ENCODE measurements at regions not wholly inside any gene's neighbourhood (a gene's known extent, or its start where the extent isn't known, plus 50 kb on each side); places are given as distances from the start of the nearest gene placed in this dataset.

- FAIRE-seq (no peak), DNase-seq (no peak)
- intact Hi-C loops (cut with DNase I): no loop called here
- Histone ChIP-seq H3K9me3 (ENCODE audit: control insufficient read depth in 2 of 3, insufficient read depth in 1 of 3, low read length in 3 of 3) (no peaks in the 10 kb centered on the region), H3K4me3 (ENCODE audit: low read length in 3 of 3) (no peak overlapping the region), H3K27ac (ENCODE audit: low read depth in 2 of 2, low read length in 2 of 2) (no peak overlapping the region), H3K36me3 (ENCODE audit: control insufficient read depth in 2 of 3, insufficient read depth in 3 of 3, low read length in 3 of 3) (no peaks in the 10 kb centered on the region), H3K4me1 (ENCODE audit: control insufficient read depth in 2 of 3, insufficient read depth in 2 of 3, low read depth in 1 of 3, low read length in 3 of 3) (no peaks in the 10 kb centered on the region), H3K9ac (ENCODE audit: low read length in 3 of 3) (no peak overlapping the region), H3K27me3 (ENCODE audit: control insufficient read depth, insufficient read depth, low read length) (no peaks in the 10 kb centered on the region)
- TF ChIP-seq, protein P1, sequence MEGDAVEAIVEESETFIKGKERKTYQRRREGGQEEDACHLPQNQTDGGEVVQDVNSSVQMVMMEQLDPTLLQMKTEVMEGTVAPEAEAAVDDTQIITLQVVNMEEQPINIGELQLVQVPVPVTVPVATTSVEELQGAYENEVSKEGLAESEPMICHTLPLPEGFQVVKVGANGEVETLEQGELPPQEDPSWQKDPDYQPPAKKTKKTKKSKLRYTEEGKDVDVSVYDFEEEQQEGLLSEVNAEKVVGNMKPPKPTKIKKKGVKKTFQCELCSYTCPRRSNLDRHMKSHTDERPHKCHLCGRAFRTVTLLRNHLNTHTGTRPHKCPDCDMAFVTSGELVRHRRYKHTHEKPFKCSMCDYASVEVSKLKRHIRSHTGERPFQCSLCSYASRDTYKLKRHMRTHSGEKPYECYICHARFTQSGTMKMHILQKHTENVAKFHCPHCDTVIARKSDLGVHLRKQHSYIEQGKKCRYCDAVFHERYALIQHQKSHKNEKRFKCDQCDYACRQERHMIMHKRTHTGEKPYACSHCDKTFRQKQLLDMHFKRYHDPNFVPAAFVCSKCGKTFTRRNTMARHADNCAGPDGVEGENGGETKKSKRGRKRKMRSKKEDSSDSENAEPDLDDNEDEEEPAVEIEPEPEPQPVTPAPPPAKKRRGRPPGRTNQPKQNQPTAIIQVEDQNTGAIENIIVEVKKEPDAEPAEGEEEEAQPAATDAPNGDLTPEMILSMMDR (IDR thresholded peaks at IDR 0.05; ENCODE audit: borderline replicate concordance, extremely low read depth, insufficient read depth): no peak
Measured at GRCh38 chr4:170652571-170652970, 562.8 kb upstream of the AADAT start.

DNA sequence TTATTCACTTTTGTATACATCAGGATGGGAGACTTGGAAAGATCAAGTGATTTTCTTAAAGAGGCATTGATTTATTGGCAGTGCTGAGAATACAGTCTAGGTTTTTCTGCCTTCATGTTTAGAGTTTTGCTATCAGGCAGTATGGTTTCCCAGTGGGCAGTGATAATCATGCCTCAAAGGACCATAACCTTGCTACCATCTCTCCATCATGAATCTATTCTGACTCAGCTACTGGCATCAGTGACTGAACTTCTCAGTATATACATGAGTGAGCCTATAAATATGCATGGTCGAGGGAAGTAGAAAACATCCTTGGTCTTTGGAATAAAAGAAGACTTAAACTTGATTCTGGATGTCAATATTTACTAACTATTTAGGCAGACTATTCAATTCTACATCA lies 562.0 kb upstream of the AADAT start:
- no peaks in the 10 kb centered on the region for H3K9me3 ChIP-seq (ENCODE audit: control insufficient read depth in 2 of 3, insufficient read depth in 1 of 3, low read length in 3 of 3)
- intact Hi-C loops (cut with DNase I): no loop called here
- no peak for FAIRE-seq
- TF ChIP-seq, protein P1 (IDR thresholded peaks at IDR 0.05; ENCODE audit: borderline replicate concordance, extremely low read depth, insufficient read depth): no peak
- no peaks in the 10 kb centered on the region for H3K36me3 ChIP-seq (ENCODE audit: control insufficient read depth in 2 of 3, insufficient read depth in 3 of 3, low read length in 3 of 3)
- H3K4me3 ChIP-seq (ENCODE audit: low read length in 3 of 3): no peak overlapping the region
- H3K9ac ChIP-seq (ENCODE audit: low read length in 3 of 3): no peak overlapping the region
- no peak for DNase-seq
- no peaks in the 10 kb centered on the region for H3K27me3 ChIP-seq (ENCODE audit: control insufficient read depth, insufficient read depth, low read length)
- no peaks in the 10 kb centered on the region for H3K4me1 ChIP-seq (ENCODE audit: control insufficient read depth in 2 of 3, insufficient read depth in 2 of 3, low read depth in 1 of 3, low read length in 3 of 3)
- H3K27ac ChIP-seq (ENCODE audit: low read depth in 2 of 2, low read length in 2 of 2): no peak overlapping the region

- FAIRE-seq (no peak), DNase-seq (no peak)
- Histone ChIP-seq H3K27ac (ENCODE audit: low read depth in 2 of 2, low read length in 2 of 2) (no peak overlapping the region), H3K4me3 (ENCODE audit: low read length in 3 of 3) (no peak overlapping the region), H3K27me3 (ENCODE audit: control insufficient read depth, insufficient read depth, low read length) (no peaks in the 10 kb centered on the region), H3K36me3 (ENCODE audit: control insufficient read depth in 2 of 3, insufficient read depth in 3 of 3, low read length in 3 of 3) (no peaks in the 10 kb centered on the region), H3K9me3 (ENCODE audit: control insufficient read depth in 2 of 3, insufficient read depth in 1 of 3, low read length in 3 of 3) (no peaks in the 10 kb centered on the region), H3K9ac (ENCODE audit: low read length in 3 of 3) (no peak overlapping the region), H3K4me1 (ENCODE audit: control insufficient read depth in 2 of 3, insufficient read depth in 2 of 3, low read depth in 1 of 3, low read length in 3 of 3) (no peaks in the 10 kb centered on the region)
- TF ChIP-seq, protein P1 (IDR thresholded peaks at IDR 0.05; ENCODE audit: borderline replicate concordance, extremely low read depth, insufficient read depth): no peak
- intact Hi-C loops (cut with DNase I): no loop called here
Measured at GRCh38 chr4:170627418-170627817, 537.7 kb upstream of the AADAT start.

DNA sequence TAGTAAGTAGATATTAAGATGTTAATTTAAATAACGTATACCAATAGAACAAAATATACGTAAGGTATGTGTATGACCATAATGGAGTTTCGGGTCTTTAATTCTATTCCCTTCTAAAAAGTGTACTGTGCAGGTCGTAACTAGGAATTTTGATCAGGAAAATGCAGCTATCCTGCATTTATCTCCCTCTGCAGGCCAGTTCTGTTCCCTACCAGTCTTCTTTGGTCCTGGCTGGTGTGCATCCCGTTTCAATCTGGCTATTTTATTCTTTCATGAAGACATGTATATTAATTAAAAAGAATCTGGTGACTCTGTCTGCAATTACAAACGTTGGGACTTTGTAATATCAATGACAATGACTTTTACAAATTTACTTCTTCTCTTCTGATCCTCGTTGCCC lies 534.1 kb upstream of the AADAT start:
- H3K9ac ChIP-seq (ENCODE audit: low read length in 3 of 3): no peak overlapping the region
- no peaks in the 10 kb centered on the region for H3K36me3 ChIP-seq (ENCODE audit: control insufficient read depth in 2 of 3, insufficient read depth in 3 of 3, low read length in 3 of 3)
- DNase-seq (no peak), FAIRE-seq (no peak)
- H3K27ac ChIP-seq (ENCODE audit: low read depth in 2 of 2, low read length in 2 of 2): no peak overlapping the region
- H3K27me3 ChIP-seq (ENCODE audit: control insufficient read depth, insufficient read depth, low read length): no peaks in the 10 kb centered on the region
- intact Hi-C loops (cut with DNase I): no loop called here
- H3K4me3 ChIP-seq (ENCODE audit: low read length in 3 of 3): no peak overlapping the region
- no peaks in the 10 kb centered on the region for H3K4me1 ChIP-seq (ENCODE audit: control insufficient read depth in 2 of 3, insufficient read depth in 2 of 3, low read depth in 1 of 3, low read length in 3 of 3)
- H3K9me3 ChIP-seq (ENCODE audit: control insufficient read depth in 2 of 3, insufficient read depth in 1 of 3, low read length in 3 of 3): no peaks in the 10 kb centered on the region
- TF ChIP-seq, protein P1 (IDR thresholded peaks at IDR 0.05; ENCODE audit: borderline replicate concordance, extremely low read depth, insufficient read depth): no peak

Measured in kidney (tissue), 13 donors.